Astrocyte of the spinal cord (primary cell): ENCODE measurements at regions not wholly inside any gene's neighbourhood (a gene's known extent, or its start where the extent isn't known, plus 50 kb on each side); places are given as distances from the start of the nearest gene placed in this dataset.
A peak's percentile ranks its signal among the peaks of the same experiment; 100 is the strongest.

Experiments
- DNase-seq: peaks from one replicate; pipeline ENCODE4 v3.0.0; 2011; ENCODE audit warnings: low read depth, low spot score
- H3K4me3 ChIP-seq: 2 replicates; pipeline ENCODE4 v1.5.1; 2011; ENCODE audit warnings: low read depth, mild to moderate bottlenecking, low read length, moderate library complexity
- CTCF ChIP-seq: IDR thresholded peaks from 2 replicates; pipeline ENCODE4 v1.5.1; 2012; ENCODE audit warnings: low read depth, mild to moderate bottlenecking, low read length, inconsistent platforms
- in situ Hi-C: cut with HindIII; loops from 2 replicates; pipeline ENCODE4 v1.10.0; 2017; ENCODE audit warnings: low sequenced_read_pairs

- DNase-seq: no peak
- TF ChIP-seq CTCF: no peak
- H3K4me3 ChIP-seq: no peak overlapping the region
- in situ Hi-C loops: no loop called here
Observed at GRCh38 chr11:104394508-104394907, 230.6 kb upstream of the PDGFD start.

GRCh38 chr11:104390651-104391050, 226.7 kb upstream of the PDGFD start:
- no peak overlapping the region for H3K4me3 ChIP-seq
- in situ Hi-C loops: no loop called here
- TF ChIP-seq CTCF: no peak
- peak; percentile 41 for DNase-seq

- in situ Hi-C loops: no loop called here
- DNase-seq: no peak
- TF ChIP-seq CTCF: no peak
- no peak overlapping the region for H3K4me3 ChIP-seq
Observed at GRCh38 chr11:104385884-104386283, 221.9 kb upstream of the PDGFD start.

- H3K4me3 ChIP-seq: no peak overlapping the region
- peak; percentile 9 for DNase-seq
- in situ Hi-C loops: no loop called here
- no peak for TF ChIP-seq CTCF
Observed at GRCh38 chr11:104380358-104380757, 216.4 kb upstream of the PDGFD start.

- H3K4me3 ChIP-seq: no peak overlapping the region
- no peak for DNase-seq
- in situ Hi-C loops: no loop called here
- no peak for TF ChIP-seq CTCF
Observed at GRCh38 chr11:104372111-104372510, 208.2 kb upstream of the PDGFD start.

GRCh38 chr11:104370478-104370877, 206.5 kb upstream of the PDGFD start:
- DNase-seq: no peak
- H3K4me3 ChIP-seq: no peak overlapping the region
- in situ Hi-C loops: no loop called here
- TF ChIP-seq CTCF: no peak

GRCh38 chr11:104369761-104370160, 205.8 kb upstream of the PDGFD start:
- in situ Hi-C loops: no loop called here
- no peak for DNase-seq
- no peak for TF ChIP-seq CTCF
- H3K4me3 ChIP-seq: no peak overlapping the region
